Vagina (tissue), 2 donors: ENCODE measurements at regions not wholly inside any gene's neighbourhood (a gene's known extent, or its start where the extent isn't known, plus 50 kb on each side); places are given as distances from the start of the nearest gene placed in this dataset.

Experiments
- CTCF ChIP-seq, 3 experiments: fragments of 450-650 bp in 2 of 3; fragments of 200-600 bp in 1 of 3; sonication (generic) in 1 of 3; IDR thresholded peaks; one replicate each; pipeline ENCODE4 v1.5.1; 2017 to 2019; ENCODE audit warnings: antibody characterized with exemption in 3 of 3, mild to moderate bottlenecking in 2 of 3, moderate library complexity in 2 of 3
- POLR2AphosphoS5 ChIP-seq, 2 donors: sonication (generic); formaldehyde crosslinking; IDR thresholded peaks; one replicate each; pipeline ENCODE4 v1.9.0; 2017; ENCODE audit warnings: antibody characterized with exemption in 2 of 2, mild to moderate bottlenecking in 2 of 2, low read depth in 1 of 2; ENCODE audit not compliant: insufficient read depth in 1 of 2

GRCh38 chr9:75358846-75359245 lies 270.5 kb downstream of the OSTF1 start:
- TF ChIP-seq CTCF (IDR thresholded peaks at IDR 0.05) (no peak), POLR2AphosphoS5 (IDR thresholded peaks at IDR 0.05; ENCODE audit: insufficient read depth in 1 of 2, low read depth in 1 of 2) (no peak)
